Tibial nerve (tissue), 4 donors: ENCODE measurements at regions not wholly inside any gene's neighbourhood (a gene's known extent, or its start where the extent isn't known, plus 50 kb on each side); places are given as distances from the start of the nearest gene placed in this dataset.

Experiments used
- DNase-seq, 2 donors: peaks; one replicate each; pipeline ENCODE4 v3.0.0-alpha.2; 2019; ENCODE audit warnings: low spot score in 2 of 2
- H3K27ac ChIP-seq, 4 donors: fragments of 200-600 bp; sonication (generic) in 3 of 4; one replicate each; pipeline ENCODE4 v1.5.1; 2017 to 2019; ENCODE audit warnings: mild to moderate bottlenecking in 1 of 4
- H3K27me3 ChIP-seq, 2 donors: fragments of 200-600 bp; sonication (generic) in 1 of 2; one replicate each; pipeline versions ENCODE4 v1.5.1 to v1.6.0; 2017 to 2019
- H3K36me3 ChIP-seq, 3 donors: fragments of 200-600 bp; sonication (generic); one replicate each; pipeline ENCODE4 v1.5.1; 2018 to 2019
- H3K4me1 ChIP-seq, 4 donors: fragments of 200-600 bp; sonication (generic) in 3 of 4; one replicate each; pipeline ENCODE4 v1.5.1; 2017 to 2019
- H3K4me3 ChIP-seq, 4 donors: fragments of 200-600 bp; sonication (generic) in 3 of 4; one replicate each; pipeline ENCODE4 v1.5.1; 2017 to 2019; ENCODE audit warnings: mild to moderate bottlenecking in 1 of 4, moderate library complexity in 1 of 4
- H3K9me3 ChIP-seq, 4 donors: fragments of 200-600 bp; sonication (generic) in 3 of 4; one replicate each; pipeline ENCODE4 v1.5.1; 2017 to 2019
- CTCF ChIP-seq, 5 experiments: fragments of 200-600 bp in 3 of 5; fragments of 450-650 bp in 2 of 5; sonication (generic) in 3 of 5; IDR thresholded peaks; one replicate each; pipeline ENCODE4 v1.5.1; 2016 to 2019; ENCODE audit warnings: antibody characterized with exemption in 5 of 5, mild to moderate bottlenecking in 3 of 5, moderate library complexity in 2 of 5
- EP300 ChIP-seq, 2 donors: sonication (generic); formaldehyde crosslinking; IDR thresholded peaks; one replicate each; pipeline ENCODE4 v1.6.1; 2017; ENCODE audit warnings: antibody characterized with exemption in 2 of 2, mild to moderate bottlenecking in 1 of 2
- POLR2A ChIP-seq, 2 donors: fragments of 450-650 bp; IDR thresholded peaks; one replicate each; pipeline ENCODE4 v1.6.1; 2017; ENCODE audit warnings: antibody characterized with exemption in 2 of 2, mild to moderate bottlenecking in 2 of 2, moderate library complexity in 2 of 2
- WGBS, 2 donors: methylation state at CpG; one replicate each; pipeline ENCODE4 v1.1.5; 2018; 5-methylcytosine and 5-hydroxymethylcytosine counted together

GRCh38 chr13:72295153-72295552 lies 428.1 kb upstream of the DACH1 start:
- H3K27ac ChIP-seq, result no peak overlapping the region
- no peak overlapping the region for H3K4me3 ChIP-seq
- H3K4me1 ChIP-seq, result peaks cover 0 to 15% (median 0%) of the 10 kb centered on the region in 4 donors
- H3K36me3 ChIP-seq, result no peaks in the 10 kb centered on the region
- DNase-seq, result no peak
- TF ChIP-seq POLR2A (IDR thresholded peaks at IDR 0.05), result no peak
- TF ChIP-seq CTCF (IDR thresholded peaks at IDR 0.05), result no peak
- no peaks in the 10 kb centered on the region for H3K27me3 ChIP-seq
- H3K9me3 ChIP-seq, result no peaks in the 10 kb centered on the region
- 60 to 68% methylated on average over 2 of the region's 2 CpGs for WGBS, 2 donors

- WGBS, 2 donors, result 79 to 82% methylated on average over 1 of the region's 1 CpG
- Histone ChIP-seq H3K27me3 (no peaks in the 10 kb centered on the region), H3K4me1 (peaks cover 0 to 15% (median 0%) of the 10 kb centered on the region in 4 donors), H3K27ac (no peak overlapping the region), H3K4me3 (no peak overlapping the region), H3K36me3 (no peaks in the 10 kb centered on the region), H3K9me3 (peaks cover 0 to 6% (median 2%) of the 10 kb centered on the region in 4 donors)
- TF ChIP-seq EP300 (IDR thresholded peaks at IDR 0.05) (no peak), CTCF (IDR thresholded peaks at IDR 0.05) (no peak), POLR2A (IDR thresholded peaks at IDR 0.05) (no peak)
- no peak for DNase-seq
These were observed 426.2 kb upstream of the DACH1 start for GRCh38 chr13:72293206-72293605.

GRCh38 chr13:72290962-72291681 lies 424.1 kb upstream of the DACH1 start:
- Histone ChIP-seq H3K36me3 (no peaks in the 10 kb centered on the region), H3K27ac (no peak overlapping the region), H3K4me3 (no peak overlapping the region), H3K4me1 (peaks cover 0 to 14% (median 0%) of the 10 kb centered on the region in 4 donors), H3K27me3 (no peaks in the 10 kb centered on the region), H3K9me3 (peaks cover 0 to 6% (median 2%) of the 10 kb centered on the region in 4 donors)
- TF ChIP-seq POLR2A (IDR thresholded peaks at IDR 0.05), result no peak
- TF ChIP-seq CTCF (IDR thresholded peaks at IDR 0.05), result no peak
- no peak for TF ChIP-seq EP300 (IDR thresholded peaks at IDR 0.05)
- no peak for DNase-seq

GRCh38 chr13:72286421-72286820 lies 419.4 kb upstream of the DACH1 start:
- H3K4me3 ChIP-seq, result no peak overlapping the region
- no peaks in the 10 kb centered on the region for H3K4me1 ChIP-seq
- H3K27me3 ChIP-seq, result no peaks in the 10 kb centered on the region
- no peak for DNase-seq
- no peaks in the 10 kb centered on the region for H3K36me3 ChIP-seq
- no peak for TF ChIP-seq CTCF (IDR thresholded peaks at IDR 0.05)
- no peak overlapping the region for H3K27ac ChIP-seq
- peaks cover 0 to 6% (median 2%) of the 10 kb centered on the region in 4 donors for H3K9me3 ChIP-seq

- 90% methylated on average over 2 of the region's 2 CpGs for WGBS, 2 donors
- H3K4me3 ChIP-seq, result no peak overlapping the region
- H3K9me3 ChIP-seq, result peaks cover 0 to 6% (median 2%) of the 10 kb centered on the region in 4 donors
- H3K27ac ChIP-seq, result no peak overlapping the region
- TF ChIP-seq POLR2A (IDR thresholded peaks at IDR 0.05) (no peak), CTCF (IDR thresholded peaks at IDR 0.05) (no peak), EP300 (IDR thresholded peaks at IDR 0.05) (no peak)
- H3K27me3 ChIP-seq, result no peaks in the 10 kb centered on the region
- DNase-seq, result no peak
- H3K4me1 ChIP-seq, result no peaks in the 10 kb centered on the region
- H3K36me3 ChIP-seq, result no peaks in the 10 kb centered on the region
These were observed 417.8 kb upstream of the DACH1 start for GRCh38 chr13:72284791-72285190.
